ENCODE measurements at regions not wholly inside any gene's neighbourhood (a gene's known extent, or its start where the extent isn't known, plus 50 kb on each side); places are given as distances from the start of the nearest gene placed in this dataset.

DNA sequence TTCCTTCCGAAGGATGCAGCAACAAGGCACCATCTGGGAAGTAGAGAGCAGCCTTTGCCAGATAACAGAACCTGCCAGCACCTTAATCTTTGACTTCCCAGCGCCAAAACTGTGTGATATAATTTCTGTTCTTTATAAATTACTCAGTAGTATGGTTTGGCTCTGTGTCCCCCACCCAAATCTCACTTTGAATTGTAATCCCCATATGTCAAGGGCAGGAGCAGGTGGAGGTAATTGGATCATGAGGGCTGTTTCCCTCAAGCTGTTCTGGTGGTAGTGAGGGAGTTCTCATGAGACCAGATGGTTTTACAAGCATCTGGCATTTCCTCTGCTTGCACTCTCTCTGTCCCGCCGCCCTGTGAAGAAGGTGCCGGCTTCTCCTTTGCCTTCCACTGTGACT lies 899.9 kb downstream of the TRIB2 start:
- TF ChIP-seq EP300 (IDR thresholded peaks at IDR 0.05; ENCODE audit: borderline replicate concordance): no peak

GRCh38 chr2:13628122-13628521 lies 911.4 kb downstream of the TRIB2 start:
- TF ChIP-seq RAD21 (IDR thresholded peaks at IDR 0.05; ENCODE audit: low read depth) (no peak), TCF12 (IDR thresholded peaks at IDR 0.05; ENCODE audit: low read depth) (no peak), CREB1 (IDR thresholded peaks at IDR 0.05; ENCODE audit: low read depth) (no peak), USF1 (IDR thresholded peaks at IDR 0.05) (no peak), NFIC (IDR thresholded peaks at IDR 0.05) (no peak), ZBTB7A (IDR thresholded peaks at IDR 0.05; ENCODE audit: low read depth) (no peak), REST (IDR thresholded peaks at IDR 0.05; ENCODE audit: low read depth) (no peak), EGR1 (IDR thresholded peaks at IDR 0.05) (no peak), FOXM1 (IDR thresholded peaks at IDR 0.05; ENCODE audit: borderline replicate concordance, low read depth) (no peak), YY1 (IDR thresholded peaks at IDR 0.05; ENCODE audit: low read depth) (no peak), TAF1 (IDR thresholded peaks at IDR 0.05; ENCODE audit: low read depth) (no peak), EP300 (IDR thresholded peaks at IDR 0.05; ENCODE audit: borderline replicate concordance) (no peak), CEBPB (IDR thresholded peaks at IDR 0.05) (no peak), TEAD4 (IDR thresholded peaks at IDR 0.05) (no peak)
- TF ChIP-seq, protein P1, sequence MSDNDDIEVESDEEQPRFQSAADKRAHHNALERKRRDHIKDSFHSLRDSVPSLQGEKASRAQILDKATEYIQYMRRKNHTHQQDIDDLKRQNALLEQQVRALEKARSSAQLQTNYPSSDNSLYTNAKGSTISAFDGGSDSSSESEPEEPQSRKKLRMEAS (IDR thresholded peaks at IDR 0.05): no peak

- TF ChIP-seq ZBTB7A (IDR thresholded peaks at IDR 0.05; ENCODE audit: low read depth) (no peak), CEBPB (IDR thresholded peaks at IDR 0.05) (no peak), FOXM1 (IDR thresholded peaks at IDR 0.05; ENCODE audit: borderline replicate concordance, low read depth) (no peak)
Observed at GRCh38 chr2:13638181-13638580, 921.4 kb downstream of the TRIB2 start.

- no peak for TF ChIP-seq EP300 (IDR thresholded peaks at IDR 0.05; ENCODE audit: borderline replicate concordance)
- TF ChIP-seq TAF1 (IDR thresholded peaks at IDR 0.05; ENCODE audit: low read depth): no peak
- TF ChIP-seq RAD21 (IDR thresholded peaks at IDR 0.05; ENCODE audit: low read depth): no peak
- no peak for TF ChIP-seq USF1 (IDR thresholded peaks at IDR 0.05)
- TF ChIP-seq YY1 (IDR thresholded peaks at IDR 0.05; ENCODE audit: low read depth): no peak
- no peak for TF ChIP-seq TCF12 (IDR thresholded peaks at IDR 0.05; ENCODE audit: low read depth)
- TF ChIP-seq ZBTB7A (IDR thresholded peaks at IDR 0.05; ENCODE audit: low read depth): no peak
- TF ChIP-seq, protein P1 (IDR thresholded peaks at IDR 0.05): no peak
- TF ChIP-seq NFIC (IDR thresholded peaks at IDR 0.05): no peak
- no peak for TF ChIP-seq TEAD4 (IDR thresholded peaks at IDR 0.05)
- no peak for TF ChIP-seq EGR1 (IDR thresholded peaks at IDR 0.05)
- TF ChIP-seq CEBPB (IDR thresholded peaks at IDR 0.05): no peak
Observed at GRCh38 chr2:13649918-13650317, 933.2 kb downstream of the TRIB2 start.

GRCh38 chr2:13650586-13651180 lies 933.9 kb downstream of the TRIB2 start:
- no peak for TF ChIP-seq FOXM1 (IDR thresholded peaks at IDR 0.05; ENCODE audit: borderline replicate concordance, low read depth)
- no peak for TF ChIP-seq RAD21 (IDR thresholded peaks at IDR 0.05; ENCODE audit: low read depth)
- no peak for TF ChIP-seq TAF1 (IDR thresholded peaks at IDR 0.05; ENCODE audit: low read depth)
- no peak for TF ChIP-seq YY1 (IDR thresholded peaks at IDR 0.05; ENCODE audit: low read depth)
- TF ChIP-seq EP300 (IDR thresholded peaks at IDR 0.05; ENCODE audit: borderline replicate concordance): no peak
- TF ChIP-seq NFIC (IDR thresholded peaks at IDR 0.05): no peak
- TF ChIP-seq, protein P1 (IDR thresholded peaks at IDR 0.05): no peak
- TF ChIP-seq USF1 (IDR thresholded peaks at IDR 0.05): no peak
- TF ChIP-seq CREB1 (IDR thresholded peaks at IDR 0.05; ENCODE audit: low read depth): no peak
- TF ChIP-seq CEBPB (IDR thresholded peaks at IDR 0.05): no peak

DNA sequence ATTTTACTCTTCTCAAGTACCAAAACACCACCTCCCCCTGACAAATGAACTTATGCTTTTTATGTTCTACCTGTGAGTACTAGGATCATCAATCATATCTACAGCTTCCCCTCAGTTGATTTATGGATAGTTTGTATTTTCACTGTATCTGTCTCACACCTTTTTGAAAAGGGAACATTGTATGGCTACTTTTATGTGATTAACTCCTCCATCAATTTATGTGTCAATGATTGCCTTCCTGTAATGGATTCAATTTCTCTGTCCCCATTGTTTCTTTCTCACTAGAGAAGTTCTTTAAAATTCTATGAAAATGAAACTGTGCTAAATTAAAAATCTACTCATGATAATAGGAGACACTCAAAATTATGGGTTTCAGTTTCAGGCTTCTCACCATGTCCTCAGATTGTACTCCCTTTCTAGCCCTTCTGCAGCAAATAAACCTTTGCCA lies 935.0 kb downstream of the TRIB2 start:
- TF ChIP-seq TAF1 (IDR thresholded peaks at IDR 0.05; ENCODE audit: low read depth): no peak
- no peak for TF ChIP-seq RAD21 (IDR thresholded peaks at IDR 0.05; ENCODE audit: low read depth)
- no peak for TF ChIP-seq NFIC (IDR thresholded peaks at IDR 0.05)
- TF ChIP-seq CEBPB (IDR thresholded peaks at IDR 0.05): no peak
- no peak for TF ChIP-seq FOXM1 (IDR thresholded peaks at IDR 0.05; ENCODE audit: borderline replicate concordance, low read depth)
- no peak for TF ChIP-seq TCF12 (IDR thresholded peaks at IDR 0.05; ENCODE audit: low read depth)
- TF ChIP-seq ZBTB7A (IDR thresholded peaks at IDR 0.05; ENCODE audit: low read depth): no peak
- no peak for TF ChIP-seq EP300 (IDR thresholded peaks at IDR 0.05; ENCODE audit: borderline replicate concordance)
- TF ChIP-seq, protein P1 (IDR thresholded peaks at IDR 0.05): no peak
- TF ChIP-seq YY1 (IDR thresholded peaks at IDR 0.05; ENCODE audit: low read depth): no peak
- TF ChIP-seq USF1 (IDR thresholded peaks at IDR 0.05): no peak
- TF ChIP-seq CREB1 (IDR thresholded peaks at IDR 0.05; ENCODE audit: low read depth): no peak

All from Ishikawa (cell line).